DND-41 (cell line): ENCODE measurements at regions not wholly inside any gene's neighbourhood (a gene's known extent, or its start where the extent isn't known, plus 50 kb on each side); places are given as distances from the start of the nearest gene placed in this dataset.

ENCODE experiments used
- CTCF ChIP-seq: IDR thresholded peaks from 2 replicates; pipeline ENCODE4 v1.5.1; 2012; ENCODE audit warnings: borderline replicate concordance, low read length, moderate library complexity, mild to moderate bottlenecking; ENCODE audit not compliant: poor library complexity, severe bottlenecking; ENCODE audit errors: extremely low read depth
- EZH2 ChIP-seq: IDR thresholded peaks from 3 replicates; pipeline ENCODE4 v1.6.1; 2012; ENCODE audit warnings: borderline replicate concordance, low read depth, mild to moderate bottlenecking, moderate library complexity, low read length, inconsistent platforms; ENCODE audit not compliant: severe bottlenecking

GRCh38 chr9:22237497-22238363, 208.9 kb upstream of the DMRTA1 start:
- TF ChIP-seq CTCF, result no peak
- TF ChIP-seq EZH2, result no peak
